K562 (cell line): ENCODE measurements at regions not wholly inside any gene's neighbourhood (a gene's known extent, or its start where the extent isn't known, plus 50 kb on each side); places are given as distances from the start of the nearest gene placed in this dataset.

Source experiments
- ARNT ChIP-seq, 2 experiments: fragments of 450-650 bp; IDR thresholded peaks; 2 replicates each; pipeline ENCODE4 v1.6.1; 2016; ENCODE audit warnings: mild to moderate bottlenecking in 1 of 2
- CBFA2T3 ChIP-seq: fragments of 450-650 bp; IDR thresholded peaks from 2 replicates; pipeline ENCODE4 v1.6.1; 2017
- CHAMP1 ChIP-seq: fragments of 450-650 bp; IDR thresholded peaks from 2 replicates; pipeline ENCODE4 v1.6.1; 2016; ENCODE audit warnings: mild to moderate bottlenecking
- CTBP1 ChIP-seq: fragments of 450-650 bp; IDR thresholded peaks from 2 replicates; pipeline ENCODE4 v1.6.1; 2016; ENCODE audit warnings: borderline replicate concordance
- DPF2 ChIP-seq: fragments of 450-650 bp; IDR thresholded peaks from 2 replicates; pipeline ENCODE4 v1.6.1; 2016
- EGR1 ChIP-seq: fragments of 450-650 bp; conservative IDR thresholded peaks from 2 replicates; pipeline ENCODE4 v1.6.1; 2017; ENCODE audit warnings: mild to moderate bottlenecking
- NCOR1 ChIP-seq: fragments of 450-650 bp; IDR thresholded peaks from 2 replicates; pipeline ENCODE4 v1.6.1; 2016; ENCODE audit warnings: mild to moderate bottlenecking, moderate library complexity
- NRF1 ChIP-seq, 2 experiments: fragments of 450-650 bp; IDR thresholded peaks in 1 of 2; conservative IDR thresholded peaks in 1 of 2; 2 replicates each; pipeline ENCODE4 v1.6.1; 2014; ENCODE audit warnings: mild to moderate bottlenecking in 2 of 2
- PBX2 ChIP-seq, 2 experiments: IDR thresholded peaks in 1 of 2; conservative IDR thresholded peaks in 1 of 2; 2 replicates each; pipeline ENCODE4 v1.6.1; 2016; ENCODE audit warnings: low read depth in 2 of 2, mild to moderate bottlenecking in 1 of 2, missing compliant biosample characterization in 1 of 2, missing genetic modification characterization in 1 of 2, moderate library complexity in 1 of 2
- PML ChIP-seq: IDR thresholded peaks from 2 replicates; pipeline ENCODE4 v1.6.1; 2012; ENCODE audit warnings: low read length, inconsistent platforms
- RFX7 ChIP-seq: fragments of 250-450 bp; sonication (Bioruptor Pico); IDR thresholded peaks from 2 replicates; pipeline ENCODE4 v1.5.1; 2021; ENCODE audit warnings: mild to moderate bottlenecking
- SMAD4 ChIP-seq: fragments of 250-450 bp; sonication (Bioruptor Pico); conservative IDR thresholded peaks from 2 replicates; pipeline ENCODE4 v1.8.0; 2021; ENCODE audit warnings: inconsistent platforms, mild to moderate bottlenecking, moderate library complexity
- SMARCE1 ChIP-seq: fragments of 450-650 bp; IDR thresholded peaks from 2 replicates; pipeline ENCODE4 v1.7.1; 2016; ENCODE audit warnings: mild to moderate bottlenecking
- SOX6 ChIP-seq: fragments of 450-650 bp; IDR thresholded peaks from 2 replicates; pipeline ENCODE4 v1.6.1; 2014; ENCODE audit warnings: mild to moderate bottlenecking
- STAT5A ChIP-seq: IDR thresholded peaks from 2 replicates; pipeline ENCODE4 v1.6.1; 2012; ENCODE audit warnings: low read length, inconsistent platforms, borderline replicate concordance
- TBL1XR1 ChIP-seq, 2 experiments: IDR thresholded peaks; 2 replicates each; pipeline ENCODE4 v1.6.1; 2012; ENCODE audit warnings: improper control_type of control experiment in 2 of 2, low read length in 2 of 2, mild to moderate bottlenecking in 1 of 2
- TFAP4 ChIP-seq: sonication (generic); formaldehyde crosslinking; IDR thresholded peaks from 2 replicates; pipeline ENCODE4 v1.8.0; 2022; ENCODE audit warnings: missing genetic modification reagents, mild to moderate bottlenecking, moderate library complexity, borderline replicate concordance
- UBTF ChIP-seq, 2 experiments: IDR thresholded peaks; 2 replicates each; pipeline ENCODE4 v1.6.1; 2012; ENCODE audit warnings: improper control_type of control experiment in 2 of 2, low read depth in 2 of 2, low read length in 2 of 2, borderline replicate concordance in 1 of 2
- ZBTB2 ChIP-seq: fragments of 450-650 bp; IDR thresholded peaks from 2 replicates; pipeline ENCODE4 v1.6.1; 2016; ENCODE audit warnings: antibody characterized with exemption
- ZNF175 ChIP-seq: fragments of 200-800 bp; sonication (Bioruptor generic); IDR thresholded peaks from 2 replicates; pipeline ENCODE4 v1.6.1; 2016; ENCODE audit warnings: low read depth, mild to moderate bottlenecking, missing genetic modification characterization, missing compliant biosample characterization

GRCh38 chr4:98801259-98801725 is 127.6 kb downstream of the EIF4E start (continued):
- TF ChIP-seq ZBTB2 = peak; percentile 58; the same call in 1 of the 2 replicates
- TF ChIP-seq PML = peak; percentile 81
- peak; percentile 61 for TF ChIP-seq SMAD4 (CRISPR knock-in tag)
- no peak for TF ChIP-seq ZNF175
- no peak for TF ChIP-seq PBX2 (CRISPR knock-in tag; IDR thresholded peaks at IDR 0.05; ENCODE audit: low read depth)
- TF ChIP-seq PBX2 (tag; conservative IDR thresholded peaks at IDR 0.05; ENCODE audit: low read depth) = no peak
- peak; percentile 24; the same call in 1 of the 2 replicates for TF ChIP-seq EGR1
- peak in 1 of 2 experiments; percentile 71; a peak in 2 of 4 replicates for TF ChIP-seq TBL1XR1 (IDR thresholded peaks at IDR 0.05; ENCODE audit: low read length in 2 of 2)
- TF ChIP-seq NCOR1 = peak; percentile 94
- peak; percentile 85 for TF ChIP-seq DPF2
- peak; percentile 96 for TF ChIP-seq STAT5A
- TF ChIP-seq TFAP4 (CRISPR knock-in tag) = peak; percentile 77
- peak; percentile 93 for TF ChIP-seq SOX6
- peak; percentile 42; the same call in 1 of the 2 replicates for TF ChIP-seq CHAMP1
- peak; percentile 98 for TF ChIP-seq CBFA2T3
- TF ChIP-seq ARNT (IDR thresholded peaks at IDR 0.05) = peak in 1 of 2 experiments; percentile 59; a peak in 2 of 4 replicates
- TF ChIP-seq SMARCE1 = peak; percentile 73; the same call in 1 of the 2 replicates
- TF ChIP-seq NRF1 (conservative IDR thresholded peaks at IDR 0.05 in 1 of 2, IDR thresholded peaks at IDR 0.05 in 1 of 2) = peak; percentile 87 to 89
- peak; percentile 90 for TF ChIP-seq CTBP1
- TF ChIP-seq UBTF (IDR thresholded peaks at IDR 0.05; ENCODE audit: borderline replicate concordance in 1 of 2, low read depth in 2 of 2, low read length in 2 of 2) = peak in 1 of 2 experiments; percentile 66; a peak in 1 of 4 replicates
- TF ChIP-seq RFX7 (CRISPR knock-in tag) = no peak
